Fibroblast of lung (primary cell): ENCODE measurements at regions not wholly inside any gene's neighbourhood (a gene's known extent, or its start where the extent isn't known, plus 50 kb on each side); places are given as distances from the start of the nearest gene placed in this dataset.

Experiments
- DNase-seq, 2 donors: peaks; one replicate each; pipeline versions ENCODE4 v3.0.0 to v3.0.0-alpha.2; 2010; ENCODE audit warnings: low read depth in 2 of 2
- H2AFZ ChIP-seq: 2 replicates; pipeline ENCODE4 v1.5.1; 2012; ENCODE audit warnings: low read length, control low read depth, inconsistent platforms
- H3K27ac ChIP-seq: 2 replicates; pipeline ENCODE4 v1.5.1; 2011; ENCODE audit warnings: low read length, control low read depth; ENCODE audit not compliant: insufficient read depth
- H3K27me3 ChIP-seq: 2 replicates; pipeline ENCODE4 v1.5.1; 2011; ENCODE audit warnings: mild to moderate bottlenecking, low read length; ENCODE audit not compliant: control insufficient read depth, insufficient read depth
- H3K36me3 ChIP-seq: 2 replicates; pipeline ENCODE4 v1.5.1; 2011; ENCODE audit warnings: low read length; ENCODE audit not compliant: control insufficient read depth, insufficient read depth
- H3K4me1 ChIP-seq: 2 replicates; pipeline ENCODE4 v1.5.1; 2011; ENCODE audit warnings: low read length; ENCODE audit not compliant: control insufficient read depth, insufficient read depth; ENCODE audit errors: extremely low read depth
- H3K4me2 ChIP-seq: 2 replicates; pipeline ENCODE4 v1.5.1; 2011; ENCODE audit warnings: low read length, control low read depth; ENCODE audit not compliant: insufficient read depth; ENCODE audit errors: extremely low read depth
- H3K4me3 ChIP-seq, 4 experiments: fragments of 200-600 bp in 1 of 4; sonication (generic) in 1 of 4; replicated peaks in 1 of 4; 2 replicates each; pipeline ENCODE4 v1.5.1; 2011 to 2016; ENCODE audit warnings: low read length in 4 of 4, low read depth in 3 of 4, mild to moderate bottlenecking in 3 of 4, control low read depth in 2 of 4, inconsistent platforms in 1 of 4, mixed read lengths in 1 of 4; ENCODE audit not compliant: insufficient read depth in 1 of 4; ENCODE audit errors: control extremely low read depth in 1 of 4
- H3K79me2 ChIP-seq: 2 replicates; pipeline ENCODE4 v1.5.1; 2012; ENCODE audit warnings: mild to moderate bottlenecking, low read length, inconsistent platforms; ENCODE audit not compliant: control insufficient read depth, insufficient read depth
- H3K9ac ChIP-seq: 2 replicates; pipeline ENCODE4 v1.5.1; 2011; ENCODE audit warnings: mild to moderate bottlenecking, low read length, control low read depth; ENCODE audit not compliant: insufficient read depth
- H3K9me3 ChIP-seq: 2 replicates; pipeline ENCODE4 v1.5.1; 2012; ENCODE audit warnings: low read depth, low read length; ENCODE audit not compliant: control insufficient read depth, insufficient read depth
- H4K20me1 ChIP-seq: 2 replicates; pipeline ENCODE4 v1.5.1; 2011; ENCODE audit warnings: low read length; ENCODE audit not compliant: control insufficient read depth, insufficient read depth; ENCODE audit errors: extremely low read depth
- CTCF ChIP-seq, 2 donors: IDR thresholded peaks in 1 of 2; conservative IDR thresholded peaks in 1 of 2; 1 replicate in 1 of 2; 2 replicates in 1 of 2; pipeline ENCODE4 v1.5.1; 2011 to 2012; ENCODE audit warnings: low read length in 2 of 2, control low read depth in 1 of 2, inconsistent platforms in 1 of 2, low read depth in 1 of 2, mild to moderate bottlenecking in 1 of 2
- EZH2 ChIP-seq: IDR thresholded peaks from 2 replicates; pipeline ENCODE4 v1.5.1; 2012; ENCODE audit warnings: low read length, control low read depth, mild to moderate bottlenecking; ENCODE audit errors: missing control alignments

GRCh38 chr3:106114220-106114619, 245.4 kb upstream of the CBLB start:
- no peak overlapping the region for H3K9ac ChIP-seq
- H3K36me3 ChIP-seq = no peaks in the 10 kb centered on the region
- H3K27me3 ChIP-seq = no peaks in the 10 kb centered on the region
- H3K27ac ChIP-seq = no peak overlapping the region
- H3K4me1 ChIP-seq = no peaks in the 10 kb centered on the region
- peak; percentile 47 to 56 for DNase-seq
- H4K20me1 ChIP-seq = no peaks in the 10 kb centered on the region
- TF ChIP-seq CTCF (conservative IDR thresholded peaks at IDR 0.05 in 1 of 2, IDR thresholded peaks at IDR 0.05 in 1 of 2; ENCODE audit: low read depth in 1 of 2, low read length in 2 of 2) (no peak), EZH2 (no peak)
- no peak overlapping the region for H3K4me2 ChIP-seq
- H2AFZ ChIP-seq = no peak overlapping the region
- no peaks in the 10 kb centered on the region for H3K9me3 ChIP-seq
- no peak overlapping the region for H3K4me3 ChIP-seq
- H3K79me2 ChIP-seq = no peaks in the 10 kb centered on the region

GRCh38 chr3:106114848-106115247, 246.0 kb upstream of the CBLB start:
- no peak overlapping the region for H3K9ac ChIP-seq
- H3K4me2 ChIP-seq = no peak overlapping the region
- TF ChIP-seq CTCF (conservative IDR thresholded peaks at IDR 0.05 in 1 of 2, IDR thresholded peaks at IDR 0.05 in 1 of 2; ENCODE audit: low read depth in 1 of 2, low read length in 2 of 2) (no peak), EZH2 (no peak)

GRCh38 chr3:106115557-106115956, 246.7 kb upstream of the CBLB start:
- H3K4me1 ChIP-seq = peaks cover 4% of the 10 kb centered on the region
- no peaks in the 10 kb centered on the region for H3K79me2 ChIP-seq
- H3K4me2 ChIP-seq = no peak overlapping the region
- no peaks in the 10 kb centered on the region for H4K20me1 ChIP-seq
- H3K4me3 ChIP-seq = no peak overlapping the region
- no peak overlapping the region for H3K9ac ChIP-seq
- no peaks in the 10 kb centered on the region for H3K9me3 ChIP-seq
- no peak for DNase-seq
- H3K27ac ChIP-seq = no peak overlapping the region
- no peak overlapping the region for H2AFZ ChIP-seq
- H3K36me3 ChIP-seq = no peaks in the 10 kb centered on the region
- no peaks in the 10 kb centered on the region for H3K27me3 ChIP-seq
- no peak for TF ChIP-seq EZH2
- no peak for TF ChIP-seq CTCF (conservative IDR thresholded peaks at IDR 0.05 in 1 of 2, IDR thresholded peaks at IDR 0.05 in 1 of 2; ENCODE audit: low read depth in 1 of 2, low read length in 2 of 2)

More at GRCh38 chr3:106114848-106115247, 246.0 kb upstream of the CBLB start:
- no peaks in the 10 kb centered on the region for H4K20me1 ChIP-seq
- DNase-seq = peak; percentile 60 to 64
- no peak overlapping the region for H2AFZ ChIP-seq
- no peaks in the 10 kb centered on the region for H3K36me3 ChIP-seq
- H3K9me3 ChIP-seq = no peaks in the 10 kb centered on the region
- no peaks in the 10 kb centered on the region for H3K4me1 ChIP-seq
- no peak overlapping the region for H3K4me3 ChIP-seq
- H3K27ac ChIP-seq = no peak overlapping the region
- H3K79me2 ChIP-seq = no peaks in the 10 kb centered on the region
- no peaks in the 10 kb centered on the region for H3K27me3 ChIP-seq
